Activated effector memory CD4-positive, alpha-beta T cell treated with anti-CD3 and anti-CD28 coated beads, Interleukin-2, amount 50 U/mL, for 16 hours (primary cell): ENCODE measurements at regions not wholly inside any gene's neighbourhood (a gene's known extent, or its start where the extent isn't known, plus 50 kb on each side); places are given as distances from the start of the nearest gene placed in this dataset.
"Not testable (repeated sequence)": the region's sequence is repeated elsewhere in the genome, so short reads cannot be mapped to it uniquely, and the experiment has no call there.

Source experiments
- DNase-seq: peaks from one replicate; pipeline ENCODE4 v3.0.0-alpha.2; 2020

DNA sequence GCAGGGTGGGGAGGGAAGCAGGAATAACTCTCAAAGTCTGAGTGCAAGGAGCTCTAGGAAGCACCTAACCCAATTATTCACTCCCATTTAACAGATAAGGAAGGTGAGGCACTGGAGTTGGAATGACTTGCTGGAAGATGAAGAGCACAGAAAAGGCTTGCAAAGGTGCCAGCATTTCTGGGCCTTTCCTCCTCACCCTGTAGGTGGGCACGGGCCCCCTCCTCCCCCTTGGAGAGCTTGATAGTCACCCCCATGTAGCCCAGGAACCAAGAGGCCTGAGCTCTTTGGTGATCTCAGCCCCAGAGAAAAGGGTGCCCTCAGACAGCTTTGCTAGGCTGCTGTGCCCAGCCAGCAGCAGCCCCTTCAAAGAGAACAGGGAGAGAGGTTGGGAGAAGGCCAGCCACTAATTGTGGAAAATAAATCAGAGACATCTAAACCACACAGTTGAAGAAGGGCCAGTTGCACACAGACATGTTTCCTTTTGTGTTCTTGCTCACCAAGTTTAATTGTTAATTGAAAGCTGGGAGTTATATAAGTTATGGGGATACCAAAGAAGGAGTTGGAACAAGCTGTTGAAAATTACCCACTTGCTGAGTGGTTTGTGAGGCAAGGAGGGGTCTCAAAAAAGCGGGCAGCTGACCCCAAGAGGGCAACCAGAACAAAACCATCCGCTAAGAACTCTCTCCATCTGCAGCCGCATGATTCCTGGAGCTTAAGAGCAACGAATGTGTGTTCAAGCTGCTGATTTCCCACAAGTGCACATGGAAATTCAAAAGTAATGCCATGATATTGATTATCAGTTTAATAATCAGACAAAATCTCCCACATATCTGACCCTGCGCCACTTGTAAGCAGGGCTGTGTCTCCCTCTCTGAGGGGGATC, 77.0 kb downstream of the MRPL14 start:
- DNase-seq = no peak

DNA sequence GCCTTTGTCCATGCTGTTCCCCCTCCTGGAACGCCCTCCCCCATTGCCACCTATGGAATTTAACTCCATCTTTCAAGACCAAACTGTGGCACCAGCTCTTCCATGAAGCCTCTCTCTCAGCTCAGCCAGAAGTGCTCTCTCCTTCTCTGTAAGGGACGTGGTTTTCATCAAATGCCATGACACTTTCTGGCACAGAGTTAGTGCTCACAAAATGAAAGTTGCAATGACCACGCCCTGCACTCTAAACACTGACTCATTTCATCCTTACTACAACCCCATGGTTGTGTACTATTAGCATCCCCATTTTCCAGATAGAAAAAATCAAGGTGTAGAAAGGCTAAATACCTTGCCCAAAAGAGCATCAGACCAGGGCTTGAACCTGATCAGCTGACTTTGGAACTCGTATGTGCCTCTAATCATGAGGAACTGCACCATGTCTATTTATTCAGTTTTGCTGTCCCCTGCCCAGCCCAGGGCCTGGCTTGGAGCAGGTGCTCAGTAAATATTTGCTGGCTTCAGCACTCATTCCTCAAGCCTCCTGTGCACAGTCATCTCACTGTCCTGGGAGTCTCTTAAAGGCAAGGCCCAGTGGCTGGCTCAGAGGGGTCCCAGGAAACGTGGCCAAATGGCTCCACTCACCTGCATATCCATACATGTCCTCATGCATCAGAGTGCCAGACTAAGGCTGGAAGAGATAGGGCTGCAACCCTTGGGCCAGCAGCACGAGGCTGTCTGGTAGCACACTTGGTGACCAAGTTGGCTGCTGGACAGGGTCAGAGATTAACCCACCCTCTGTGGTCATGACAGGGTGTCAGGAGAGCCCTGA, 77.9 kb downstream of the MRPL14 start:
- DNase-seq = no peak

- DNase-seq = no peak
Observed at GRCh38 chr6:44048277-44048676, 79.0 kb downstream of the MRPL14 start.

DNA sequence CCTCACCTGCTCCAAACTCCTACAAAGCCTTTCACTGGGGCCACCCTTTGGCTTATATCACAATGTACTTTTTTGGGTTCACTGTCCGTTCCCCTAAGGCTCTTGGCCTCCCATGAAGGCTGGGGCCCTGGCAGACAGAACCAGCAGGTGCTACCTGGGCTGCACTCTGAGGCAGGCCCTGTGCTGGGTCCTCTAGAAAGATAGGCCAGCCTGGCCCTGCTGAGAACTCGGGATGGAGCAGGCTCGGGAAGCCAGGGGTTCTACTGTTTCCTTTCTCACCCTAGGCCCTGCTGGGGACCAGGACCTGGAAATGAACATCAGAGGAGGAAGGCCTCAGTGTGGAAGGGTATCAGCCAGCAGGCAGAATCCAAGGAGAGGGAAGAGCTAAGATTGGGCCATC, 79.5 kb downstream of the MRPL14 start:
- DNase-seq = no peak

- DNase-seq = no peak
Observed at GRCh38 chr6:44047179-44047546, 80.1 kb downstream of the MRPL14 start.

- DNase-seq = no peak
Observed at GRCh38 chr6:44046516-44047178, 80.6 kb downstream of the MRPL14 start.

DNA sequence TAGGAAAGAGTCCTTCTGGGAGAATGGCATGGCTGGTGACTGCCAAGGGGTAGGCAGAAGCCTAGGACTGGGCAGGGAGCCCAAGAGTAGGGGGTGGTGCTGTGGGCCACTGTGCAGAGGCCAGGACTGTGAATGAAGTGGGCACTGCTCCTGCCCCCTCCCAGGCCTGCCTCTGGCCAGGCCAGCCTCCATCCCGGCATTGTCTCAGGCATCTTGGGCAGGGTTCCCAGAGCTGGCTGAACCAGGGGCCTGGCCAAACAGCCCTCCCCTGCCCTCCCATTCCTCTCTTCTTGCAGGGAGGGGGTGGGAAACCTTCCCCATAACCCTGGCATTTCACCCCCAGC, 81.6 kb downstream of the MRPL14 start:
- DNase-seq = no peak

- DNase-seq = no peak
Observed at GRCh38 chr6:44044940-44045671, 82.1 kb downstream of the MRPL14 start.

DNA sequence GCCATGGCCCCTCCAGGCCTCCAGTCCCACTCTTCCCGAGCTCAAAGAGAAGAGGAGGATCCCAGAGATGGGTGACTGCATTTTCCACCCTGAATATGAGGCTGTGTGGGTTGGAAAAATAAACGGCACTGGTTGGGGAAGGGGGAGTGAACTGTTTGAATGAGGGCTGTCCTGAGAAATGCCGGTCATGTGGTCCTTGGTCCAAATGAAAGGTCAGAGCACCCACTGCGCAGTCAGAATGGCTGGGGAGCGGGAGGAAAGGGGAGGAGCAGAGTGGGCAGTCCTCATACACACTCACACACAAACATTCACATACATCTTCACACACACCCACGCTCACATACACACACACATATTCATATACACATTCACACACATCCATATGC, 83.1 kb downstream of the MRPL14 start:
- DNase-seq = no peak

DNA sequence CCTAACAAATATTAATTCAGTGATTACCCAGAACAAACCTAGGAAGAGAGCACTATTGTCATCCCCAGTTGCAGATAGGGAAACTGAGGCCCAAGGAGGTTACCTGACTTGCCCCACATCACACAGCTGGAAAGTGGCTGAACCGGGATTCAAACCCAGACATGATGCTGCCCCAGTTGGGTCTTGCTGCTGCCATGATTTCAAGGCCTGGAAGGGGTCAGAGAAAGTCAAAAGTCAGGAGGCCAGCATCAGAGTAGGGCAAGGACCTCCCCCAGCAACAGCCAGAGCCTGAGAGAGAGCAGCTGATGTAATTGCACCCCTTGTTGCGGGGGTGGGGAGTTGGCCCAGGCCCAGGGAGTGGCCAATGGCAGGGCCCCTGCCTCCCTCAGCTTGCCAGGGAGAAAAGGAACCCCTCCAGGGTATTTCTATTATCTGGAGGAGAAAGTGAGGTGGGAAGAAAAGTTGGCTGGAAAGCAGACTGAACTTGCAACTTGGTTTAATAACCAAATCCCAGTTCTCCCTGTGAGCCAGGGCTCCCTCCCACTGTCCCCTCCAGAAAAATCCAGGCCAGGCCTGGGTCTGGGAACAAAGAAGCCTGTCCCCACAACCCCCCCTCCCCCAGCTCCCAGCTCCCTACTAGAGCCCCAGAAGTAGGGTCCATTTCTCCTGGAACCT, 83.6 kb downstream of the MRPL14 start:
- DNase-seq = no peak

DNA sequence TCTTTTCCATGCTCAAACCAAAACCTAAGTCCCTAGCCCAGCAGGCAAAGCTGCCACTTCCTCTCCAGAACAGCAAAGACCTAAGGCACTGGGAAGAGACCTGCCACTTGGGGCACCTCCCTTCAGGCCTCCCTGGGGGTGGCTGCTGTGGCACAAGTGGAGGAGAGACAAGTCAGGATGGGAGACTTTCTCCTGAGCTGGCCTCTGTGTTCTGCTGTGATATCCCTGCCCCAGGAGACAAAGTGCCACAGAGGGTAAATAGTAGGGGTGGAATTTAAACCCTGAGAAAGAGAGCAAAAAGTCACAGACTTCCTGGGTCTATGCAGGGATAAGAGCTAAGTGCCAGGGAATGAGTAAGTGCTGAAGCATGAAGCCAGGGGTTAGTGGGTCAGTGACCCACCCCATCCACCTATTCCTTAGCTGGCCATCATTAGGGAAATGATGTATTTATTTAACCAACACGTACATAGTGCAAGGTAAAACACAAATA, 84.2 kb downstream of the MRPL14 start:
- no peak for DNase-seq

- DNase-seq = no peak
Observed at GRCh38 chr6:44042261-44042988, 84.8 kb downstream of the MRPL14 start.

DNA sequence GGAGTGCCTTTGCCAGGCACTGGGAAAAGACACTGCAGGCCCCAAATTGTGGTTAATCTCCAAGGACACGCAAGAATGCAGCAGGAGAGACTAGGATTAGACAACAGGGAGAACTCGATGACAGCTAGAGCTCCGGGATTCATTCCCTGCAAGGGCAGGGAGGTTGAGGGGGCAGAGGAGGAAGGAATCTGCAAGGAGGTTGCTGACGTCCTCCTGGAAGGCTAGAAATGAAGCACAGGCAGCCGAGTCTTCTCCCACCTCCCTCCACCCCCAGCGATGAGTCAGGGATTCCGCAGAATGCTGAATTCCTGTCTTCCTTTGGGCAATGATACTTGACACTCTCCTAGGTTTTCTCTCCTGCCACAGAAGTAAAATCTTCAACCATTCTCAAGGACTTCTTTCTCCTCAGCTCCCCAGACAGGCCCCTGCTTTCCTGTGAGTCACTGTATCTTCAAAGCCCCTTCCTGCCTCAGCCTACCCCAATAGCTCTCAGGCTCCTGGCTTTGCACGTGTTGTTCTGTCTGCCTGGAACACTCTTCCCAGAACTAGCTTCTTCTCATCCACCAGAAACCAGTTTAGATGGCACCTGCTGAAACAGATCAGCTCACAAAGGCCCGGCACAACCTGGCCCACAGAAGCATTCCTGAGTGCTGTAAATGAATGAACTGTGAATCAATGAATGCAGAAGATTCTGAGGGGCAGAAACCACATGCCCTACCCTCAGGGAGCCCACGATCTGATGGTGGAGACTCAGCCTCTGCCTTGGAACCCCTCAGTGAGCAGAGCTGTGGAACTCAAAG, 85.6 kb downstream of the MRPL14 start:
- DNase-seq = no peak

- no peak for DNase-seq
Observed at GRCh38 chr6:44040786-44041185, 86.5 kb downstream of the MRPL14 start.

- no peak for DNase-seq
Observed at GRCh38 chr6:44039839-44040350, 87.4 kb downstream of the MRPL14 start.

DNA sequence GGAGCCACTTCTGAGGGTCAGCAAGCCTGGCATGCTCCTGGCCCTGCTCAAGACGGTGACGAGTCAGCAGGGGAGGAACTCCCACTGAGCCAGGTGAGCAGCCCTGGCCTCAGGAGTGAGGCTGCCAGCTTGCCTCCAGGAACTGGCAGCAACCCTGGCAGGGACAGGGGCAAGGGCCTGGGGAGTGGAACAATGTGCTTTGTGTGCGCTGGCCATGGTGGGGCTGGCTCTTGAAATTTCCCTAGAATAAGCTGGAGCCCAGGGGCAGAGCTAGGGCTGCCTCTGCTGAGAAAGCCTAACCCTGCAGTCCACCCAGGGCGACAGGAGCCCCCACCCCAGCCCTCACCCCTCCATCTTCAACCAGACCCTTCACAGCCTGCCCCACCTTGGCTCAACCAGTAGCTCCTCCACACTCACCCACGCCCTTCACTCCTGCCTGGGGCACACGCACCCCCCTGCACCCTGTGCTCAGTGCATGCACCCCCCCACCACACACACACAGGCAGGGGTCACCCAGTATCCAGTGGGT, 88.0 kb downstream of the MRPL14 start:
- peak; percentile 54 for DNase-seq

DNA sequence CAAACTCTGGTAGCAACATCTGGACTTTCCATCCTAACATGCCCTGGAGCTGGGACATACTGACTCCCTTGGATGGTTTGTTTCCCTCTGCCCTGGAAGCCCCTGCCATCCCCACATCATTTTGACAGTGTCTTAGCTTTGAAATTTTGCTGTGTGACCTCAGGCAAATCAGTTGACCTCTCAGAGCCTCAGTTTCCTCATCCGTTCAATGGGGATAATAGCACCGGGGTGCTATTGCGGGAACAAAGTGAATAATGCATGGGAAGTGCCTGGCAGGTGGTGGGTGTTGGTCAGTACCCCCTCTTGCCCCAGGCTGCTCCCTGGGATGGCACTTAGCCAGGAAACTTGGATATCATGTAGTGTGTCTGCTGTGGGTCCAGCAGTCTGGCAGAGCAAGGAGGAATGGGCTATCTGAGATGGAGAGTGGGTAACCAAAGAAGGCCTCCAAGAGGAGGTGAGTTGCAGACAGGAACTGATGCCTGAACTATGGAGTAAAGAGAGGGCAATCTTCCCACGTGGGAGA, 88.6 kb downstream of the MRPL14 start:
- DNase-seq = peak; percentile 17

DNA sequence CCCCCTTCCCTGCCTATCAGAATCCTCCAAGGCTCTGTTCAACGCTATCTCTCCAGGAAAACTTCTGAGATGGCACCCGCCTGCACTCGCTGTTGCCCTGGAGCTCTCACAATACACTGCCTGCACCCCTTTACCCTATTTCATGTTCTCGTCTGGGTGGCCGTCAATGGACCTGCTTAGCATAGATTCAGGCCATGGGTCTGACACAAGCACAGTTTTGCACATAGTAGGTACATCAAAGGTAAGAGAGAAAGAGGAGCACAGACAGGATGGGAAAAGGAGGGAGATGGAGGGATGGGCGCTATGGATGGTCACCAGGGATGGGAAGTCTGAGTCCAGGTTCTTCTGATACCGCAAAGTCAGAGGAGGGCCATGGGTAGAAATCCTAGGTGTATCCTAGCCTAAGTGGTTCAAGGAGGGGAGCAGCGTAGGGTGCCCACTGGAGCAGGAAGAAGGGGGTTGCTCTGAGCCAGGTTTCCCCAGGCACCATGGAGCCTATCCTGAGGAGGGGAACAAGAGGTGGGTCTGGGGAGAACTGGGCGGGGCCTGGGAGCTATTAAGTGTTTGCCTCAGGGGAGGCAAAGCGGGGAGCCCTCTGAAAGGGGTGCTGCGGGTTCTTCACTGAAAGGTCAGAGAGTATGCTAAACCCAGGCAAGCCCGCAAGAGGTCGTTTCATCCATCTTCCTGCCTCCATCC, 89.3 kb downstream of the MRPL14 start:
- peak; percentile 38 for DNase-seq

GRCh38 chr6:44037276-44037675, 90.0 kb downstream of the MRPL14 start:
- not testable (repeated sequence) for DNase-seq
